ENCODE measurements at regions not wholly inside any gene's neighbourhood (a gene's known extent, or its start where the extent isn't known, plus 50 kb on each side); places are given as distances from the start of the nearest gene placed in this dataset.
"Not testable (repeated sequence)": the region's sequence is repeated elsewhere in the genome, so short reads cannot be mapped to it uniquely, and the experiment has no call there.

GRCh38 chr1:101142244-101142643, 94.6 kb upstream of the S1PR1 start:
- Mint-ChIP-seq H3K36me3 (peaks cover 3% of the 10 kb centered on the region), H3K27me3 (no peaks in the 10 kb centered on the region), H3K9me3 (ENCODE audit: low read depth) (no peaks in the 10 kb centered on the region), H3K4me3 (no peak overlapping the region), H3K27ac (no peak overlapping the region), H3K4me1 (ENCODE audit: low read depth) (peaks cover 35% of the 10 kb centered on the region)

GRCh38 chr1:101141376-101141775, 95.4 kb upstream of the S1PR1 start:
- no peak overlapping the region for H3K27ac Mint-ChIP-seq
- no peaks in the 10 kb centered on the region for H3K27me3 Mint-ChIP-seq
- H3K36me3 Mint-ChIP-seq = no peaks in the 10 kb centered on the region
- no peak overlapping the region for H3K4me3 Mint-ChIP-seq
- H3K4me1 Mint-ChIP-seq (ENCODE audit: low read depth) = peaks cover 44% of the 10 kb centered on the region
- H3K9me3 Mint-ChIP-seq (ENCODE audit: low read depth) = no peaks in the 10 kb centered on the region

DNA sequence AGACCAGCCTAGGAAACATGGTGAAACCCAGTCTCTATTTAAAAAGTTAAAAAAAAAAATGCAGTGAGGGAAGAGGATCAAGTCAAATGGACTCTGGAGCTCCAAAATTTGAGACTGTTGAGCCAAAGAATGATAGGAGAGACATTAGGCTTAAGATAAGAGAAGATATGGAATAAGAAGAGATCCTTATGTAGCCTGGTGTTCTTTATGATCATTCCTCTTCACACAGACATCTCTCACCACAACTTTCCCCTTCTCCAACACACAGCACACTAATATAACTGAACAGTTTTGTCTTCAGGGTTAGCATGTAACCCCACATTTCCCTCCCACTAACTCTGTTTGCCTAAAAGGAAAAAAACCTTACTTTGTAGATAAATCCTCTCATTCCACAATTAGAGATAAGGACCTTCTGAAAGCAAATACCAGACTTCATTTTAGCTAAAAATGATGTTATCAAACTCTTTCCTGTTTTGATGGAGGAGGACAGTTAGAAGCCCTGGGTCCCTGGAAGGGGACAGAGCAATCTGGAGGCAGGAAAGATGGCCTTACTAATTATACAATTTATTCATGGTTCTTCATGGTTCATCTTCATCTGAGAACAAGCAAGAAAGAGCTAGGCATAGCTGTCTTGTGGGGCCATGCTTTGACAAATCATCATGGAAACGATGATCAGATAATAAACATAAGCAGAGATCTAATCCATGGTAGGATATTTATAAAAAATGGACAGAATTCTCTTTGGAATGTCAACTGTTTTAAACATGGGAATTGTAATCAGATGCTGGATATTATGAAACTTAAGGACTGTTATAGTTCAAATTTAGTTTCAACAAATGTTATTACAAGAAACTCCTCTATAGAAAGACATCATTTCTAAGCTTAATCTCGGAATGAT, 96.7 kb upstream of the S1PR1 start:
- Mint-ChIP-seq H3K9me3 (ENCODE audit: low read depth) (no peaks in the 10 kb centered on the region), H3K27me3 (no peaks in the 10 kb centered on the region), H3K4me3 (no peak overlapping the region), H3K27ac (peak overlapping the region; percentile 18), H3K36me3 (no peaks in the 10 kb centered on the region), H3K4me1 (ENCODE audit: low read depth) (peaks cover 48% of the 10 kb centered on the region)

- Mint-ChIP-seq H3K27ac (peak overlapping the region; percentile 47), H3K4me1 (ENCODE audit: low read depth) (peaks cover 53% of the 10 kb centered on the region), H3K27me3 (no peaks in the 10 kb centered on the region), H3K9me3 (ENCODE audit: low read depth) (no peaks in the 10 kb centered on the region), H3K4me3 (no peak overlapping the region), H3K36me3 (no peaks in the 10 kb centered on the region)
Measured at GRCh38 chr1:101139130-101139529, 97.7 kb upstream of the S1PR1 start.

GRCh38 chr1:101137144-101138126, 99.4 kb upstream of the S1PR1 start:
- H3K27me3 Mint-ChIP-seq = no peaks in the 10 kb centered on the region
- peaks cover 63% of the 10 kb centered on the region for H3K4me1 Mint-ChIP-seq (ENCODE audit: low read depth)
- no peaks in the 10 kb centered on the region for H3K36me3 Mint-ChIP-seq
- peak overlapping the region; percentile 69 for H3K27ac Mint-ChIP-seq
- H3K9me3 Mint-ChIP-seq (ENCODE audit: low read depth) = no peaks in the 10 kb centered on the region
- H3K4me3 Mint-ChIP-seq = peak overlapping the region; percentile 24

- no peaks in the 10 kb centered on the region for H3K27me3 Mint-ChIP-seq
- H3K9me3 Mint-ChIP-seq (ENCODE audit: low read depth) = no peaks in the 10 kb centered on the region
- peaks cover 68% of the 10 kb centered on the region for H3K4me1 Mint-ChIP-seq (ENCODE audit: low read depth)
- peak overlapping the region; percentile 24 for H3K4me3 Mint-ChIP-seq
- no peaks in the 10 kb centered on the region for H3K36me3 Mint-ChIP-seq
- peak overlapping the region; percentile 69 for H3K27ac Mint-ChIP-seq
Measured at GRCh38 chr1:101136739-101137138, 100.1 kb upstream of the S1PR1 start.

DNA sequence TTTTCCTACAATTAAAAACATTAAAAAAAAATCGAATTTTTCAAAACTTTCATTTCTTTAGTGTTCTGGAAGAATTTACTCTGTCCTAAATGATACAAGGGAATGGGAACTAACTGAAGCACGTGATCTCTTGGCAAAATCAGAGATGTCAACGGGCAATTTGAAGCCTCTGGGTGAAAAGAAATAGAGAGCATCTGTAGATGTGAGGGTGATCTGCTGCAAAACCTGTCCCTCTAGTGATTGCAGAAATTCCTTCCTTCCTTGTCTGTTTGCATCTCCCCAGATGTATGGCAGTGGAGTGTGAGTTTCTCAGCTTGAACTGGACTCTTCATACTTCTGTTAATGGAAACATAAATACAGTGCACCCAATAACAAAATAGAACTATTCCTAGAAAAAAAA, 100.5 kb upstream of the S1PR1 start:
- H3K4me1 Mint-ChIP-seq (ENCODE audit: low read depth) = peaks cover 72% of the 10 kb centered on the region
- peak overlapping the region; percentile 24 for H3K4me3 Mint-ChIP-seq

GRCh38 chr1:101135526-101135925, 101.3 kb upstream of the S1PR1 start:
- no peaks in the 10 kb centered on the region for H3K36me3 Mint-ChIP-seq
- no peaks in the 10 kb centered on the region for H3K9me3 Mint-ChIP-seq (ENCODE audit: low read depth)
- no peak overlapping the region for H3K4me3 Mint-ChIP-seq
- peak overlapping the region; percentile 69 for H3K27ac Mint-ChIP-seq
- H3K27me3 Mint-ChIP-seq = no peaks in the 10 kb centered on the region
- peaks cover 80% of the 10 kb centered on the region for H3K4me1 Mint-ChIP-seq (ENCODE audit: low read depth)

More for the DNA sequence above, 100.5 kb upstream of the S1PR1 start:
- Mint-ChIP-seq H3K9me3 (ENCODE audit: low read depth) (no peaks in the 10 kb centered on the region), H3K27ac (peak overlapping the region; percentile 69), H3K27me3 (no peaks in the 10 kb centered on the region), H3K36me3 (no peaks in the 10 kb centered on the region)

- H3K4me3 Mint-ChIP-seq = peak overlapping the region; percentile 42
- H3K27me3 Mint-ChIP-seq = no peaks in the 10 kb centered on the region
- no peaks in the 10 kb centered on the region for H3K36me3 Mint-ChIP-seq
- no peaks in the 10 kb centered on the region for H3K9me3 Mint-ChIP-seq (ENCODE audit: low read depth)
- H3K27ac Mint-ChIP-seq = peak overlapping the region; percentile 37
- peaks cover 78% of the 10 kb centered on the region for H3K4me1 Mint-ChIP-seq (ENCODE audit: low read depth)
Measured at GRCh38 chr1:101131239-101131843, 105.5 kb upstream of the S1PR1 start.

DNA sequence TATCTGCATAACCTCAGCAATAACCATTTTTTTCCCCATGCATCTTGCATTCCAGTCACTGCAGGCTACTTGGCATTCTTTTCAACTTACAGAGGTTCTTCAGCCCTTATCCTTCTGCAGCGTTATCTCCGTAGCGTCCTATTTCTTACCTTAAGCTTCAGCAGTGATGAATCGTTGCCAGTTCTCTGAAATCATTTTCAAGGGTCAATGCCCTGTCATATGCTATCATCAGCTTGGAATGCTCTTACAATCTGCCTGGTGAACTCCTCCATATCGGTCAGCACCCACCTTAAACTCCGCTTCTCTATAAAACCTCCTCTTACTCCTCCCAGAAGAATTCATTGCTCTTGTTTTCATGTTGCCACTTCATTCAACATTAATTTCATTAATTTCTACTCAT, 105.1 kb upstream of the DPH5 start:
- Mint-ChIP-seq H3K27ac (peak overlapping the region; percentile 37), H3K27me3 (no peaks in the 10 kb centered on the region), H3K4me1 (ENCODE audit: low read depth) (peaks cover 71% of the 10 kb centered on the region), H3K4me3 (peak overlapping the region; percentile 2), H3K36me3 (no peaks in the 10 kb centered on the region), H3K9me3 (ENCODE audit: low read depth) (no peaks in the 10 kb centered on the region)

GRCh38 chr1:101128846-101129245, 103.3 kb upstream of the DPH5 start:
- peak overlapping the region; percentile 94 for H3K27ac Mint-ChIP-seq

GRCh38 chr1:101128211-101128727, 102.7 kb upstream of the DPH5 start:
- Mint-ChIP-seq H3K27me3 (no peaks in the 10 kb centered on the region), H3K9me3 (ENCODE audit: low read depth) (no peaks in the 10 kb centered on the region), H3K36me3 (peaks cover 2% of the 10 kb centered on the region), H3K4me1 (ENCODE audit: low read depth) (peaks cover 72% of the 10 kb centered on the region), H3K4me3 (peak overlapping the region; percentile 74), H3K27ac (peak overlapping the region; percentile 94)

More at GRCh38 chr1:101128846-101129245, 103.3 kb upstream of the DPH5 start:
- Mint-ChIP-seq H3K27me3 (no peaks in the 10 kb centered on the region), H3K9me3 (ENCODE audit: low read depth) (no peaks in the 10 kb centered on the region), H3K36me3 (peaks cover 2% of the 10 kb centered on the region), H3K4me1 (ENCODE audit: low read depth) (peaks cover 70% of the 10 kb centered on the region), H3K4me3 (peak overlapping the region; percentile 74)

- Mint-ChIP-seq H3K27me3 (no peaks in the 10 kb centered on the region), H3K4me1 (ENCODE audit: low read depth) (peaks cover 78% of the 10 kb centered on the region), H3K36me3 (peaks cover 2% of the 10 kb centered on the region), H3K27ac (peak overlapping the region; percentile 83), H3K9me3 (ENCODE audit: low read depth) (no peaks in the 10 kb centered on the region), H3K4me3 (no peak overlapping the region)
Measured at GRCh38 chr1:101124405-101124804, 98.8 kb upstream of the DPH5 start.

- Mint-ChIP-seq H3K27ac (peak overlapping the region; percentile 83), H3K4me1 (ENCODE audit: low read depth) (peaks cover 77% of the 10 kb centered on the region)
- H3K9me3 Mint-ChIP-seq (ENCODE audit: low read depth); H3K36me3 Mint-ChIP-seq; H3K4me3 Mint-ChIP-seq; H3K27me3 Mint-ChIP-seq: not testable (repeated sequence)
Measured at GRCh38 chr1:101123904-101124303, 98.3 kb upstream of the DPH5 start.
